VCaP (cell line): ENCODE measurements at regions not wholly inside any gene's neighbourhood (a gene's known extent, or its start where the extent isn't known, plus 50 kb on each side); places are given as distances from the start of the nearest gene placed in this dataset.

Experiments used
- H3K27ac ChIP-seq: fragments of 450-650 bp; 2 replicates; pipeline ENCODE4 v1.5.1; 2017
- CTCF ChIP-seq: fragments of 450-650 bp; conservative IDR thresholded peaks from 2 replicates; pipeline ENCODE4 v1.5.1; 2017; ENCODE audit warnings: mild to moderate bottlenecking, moderate library complexity

DNA sequence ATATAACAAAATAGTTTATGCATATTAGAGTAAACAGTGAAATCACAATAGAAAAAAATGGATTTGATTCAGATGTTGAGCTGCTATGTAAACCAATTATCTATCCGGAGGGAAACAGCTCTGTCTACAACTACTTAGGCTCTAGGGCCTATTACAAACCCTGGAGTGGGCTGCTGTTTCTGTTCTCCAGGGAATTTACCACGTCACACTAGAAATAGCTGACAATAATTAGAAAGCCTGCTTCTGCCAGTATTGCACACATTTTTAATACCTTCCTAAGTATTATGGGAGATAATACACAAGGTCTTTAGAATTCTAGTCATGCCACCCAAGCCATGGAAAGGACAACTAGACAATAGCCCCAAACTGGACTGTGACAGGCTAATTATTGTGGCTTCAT lies 411.1 kb downstream of the FIGN start:
- no peak for TF ChIP-seq CTCF
- H3K27ac ChIP-seq = no peak overlapping the region

- no peak overlapping the region for H3K27ac ChIP-seq
- no peak for TF ChIP-seq CTCF
Observed at GRCh38 chr2:163319006-163319405, 416.8 kb downstream of the FIGN start.

- TF ChIP-seq CTCF = no peak
- H3K27ac ChIP-seq = no peak overlapping the region
Observed at GRCh38 chr2:163314712-163315111, 421.1 kb downstream of the FIGN start.

DNA sequence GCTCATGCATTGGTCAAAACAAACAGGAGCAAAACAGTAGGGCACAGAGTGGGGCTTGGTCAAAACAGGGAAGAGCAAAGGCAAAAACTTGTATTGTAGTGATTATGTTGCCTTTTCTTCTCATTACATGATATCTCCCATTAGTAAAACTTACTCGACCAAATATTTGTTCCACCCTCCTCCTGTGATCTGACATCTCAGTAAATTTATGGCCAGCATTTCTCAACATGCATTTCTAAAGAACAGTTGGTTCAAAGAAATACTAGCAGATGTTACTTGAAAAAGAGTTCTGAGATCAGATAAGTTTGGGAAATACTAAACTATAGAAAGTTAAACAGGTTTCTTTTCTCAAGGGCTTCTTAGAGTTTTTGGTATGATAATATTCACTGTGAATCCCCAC lies 423.1 kb downstream of the FIGN start:
- no peak for TF ChIP-seq CTCF
- no peak overlapping the region for H3K27ac ChIP-seq

DNA sequence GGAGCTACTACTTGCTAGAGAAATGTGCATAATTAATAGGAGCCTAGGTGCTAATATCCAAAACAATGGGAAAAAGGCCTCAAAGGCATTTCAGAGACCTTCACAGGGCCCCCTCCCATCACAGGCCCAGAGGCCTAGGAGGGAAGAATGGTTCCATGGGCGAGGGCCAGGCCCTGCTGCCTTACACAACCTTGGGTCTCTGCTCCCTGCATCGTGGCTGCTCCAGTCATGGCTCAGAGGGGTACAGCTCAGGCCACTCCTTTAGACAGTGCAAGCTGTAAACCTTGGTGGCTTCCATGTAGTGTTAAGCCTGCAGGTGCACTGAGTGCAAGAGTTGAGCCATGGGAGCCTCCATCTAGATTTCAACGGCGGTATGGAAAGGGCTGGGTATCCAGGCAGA lies 429.2 kb downstream of the FIGN start:
- H3K27ac ChIP-seq = no peak overlapping the region
- no peak for TF ChIP-seq CTCF

DNA sequence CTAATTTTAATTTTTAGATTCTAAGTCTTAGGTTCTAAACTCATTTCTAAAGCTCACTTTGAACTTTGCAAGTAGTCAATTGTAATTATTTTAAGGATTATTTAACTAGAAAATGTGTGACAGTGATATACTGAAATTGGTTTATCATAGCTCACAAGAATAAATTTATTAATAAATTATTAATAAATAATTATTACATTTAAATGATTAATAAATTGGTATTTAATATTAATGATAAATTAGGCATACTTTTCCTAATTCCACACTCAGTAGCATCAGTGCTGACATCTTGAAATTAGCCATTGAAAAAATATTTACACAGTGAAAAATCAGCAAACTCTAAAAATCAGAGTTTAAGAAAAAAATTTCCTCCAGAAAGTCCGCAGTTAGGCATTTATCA lies 433.7 kb downstream of the FIGN start:
- no peak for TF ChIP-seq CTCF
- no peak overlapping the region for H3K27ac ChIP-seq

DNA sequence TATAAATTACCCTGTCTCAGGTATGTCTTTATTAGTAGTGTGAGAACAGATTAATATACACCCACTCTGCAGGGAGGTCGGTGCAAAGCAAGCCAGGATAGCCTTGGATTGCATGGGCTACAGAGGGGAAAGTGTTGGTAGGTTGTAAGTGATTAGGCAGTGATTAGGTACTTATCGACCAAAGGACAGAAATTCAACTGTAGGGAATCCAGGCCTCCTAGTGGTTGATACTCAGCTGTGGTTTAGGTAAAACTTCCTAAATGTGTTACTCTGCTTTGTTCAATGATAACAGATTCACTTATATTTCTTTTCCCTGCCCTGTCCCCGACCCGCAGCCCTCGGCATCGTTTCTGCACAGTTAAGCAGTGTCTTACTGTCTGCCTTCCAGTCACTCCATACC lies 444.0 kb downstream of the FIGN start:
- no peak overlapping the region for H3K27ac ChIP-seq
- no peak for TF ChIP-seq CTCF

- TF ChIP-seq CTCF = no peak
Observed at GRCh38 chr2:163281717-163282116, 443.1 kb upstream of the KCNH7 start.

More at GRCh38 chr2:163281717-163282116, 443.1 kb upstream of the KCNH7 start:
- no peak overlapping the region for H3K27ac ChIP-seq
